Transverse colon (tissue), 4 donors: ENCODE measurements at regions not wholly inside any gene's neighbourhood (a gene's known extent, or its start where the extent isn't known, plus 50 kb on each side); places are given as distances from the start of the nearest gene placed in this dataset.

Experiments
- POLR2AphosphoS5 ChIP-seq, 3 donors: sonication (generic); formaldehyde crosslinking; IDR thresholded peaks; one replicate each; pipeline ENCODE4 v1.6.1; 2016; ENCODE audit warnings: antibody characterized with exemption in 3 of 3
- TF ChIP-seq, protein P1 (sequence below), 5 experiments: fragments of 200-600 bp in 3 of 5; fragments of 450-650 bp in 2 of 5; sonication (generic) in 3 of 5; IDR thresholded peaks; 1 replicate in 2 of 5; 2 replicates in 3 of 5; pipeline ENCODE4 v1.5.1; 2016 to 2017; ENCODE audit warnings: antibody characterized with exemption in 5 of 5, inconsistent platforms in 3 of 5, mild to moderate bottlenecking in 2 of 5, moderate library complexity in 1 of 5

- TF ChIP-seq, protein P1, sequence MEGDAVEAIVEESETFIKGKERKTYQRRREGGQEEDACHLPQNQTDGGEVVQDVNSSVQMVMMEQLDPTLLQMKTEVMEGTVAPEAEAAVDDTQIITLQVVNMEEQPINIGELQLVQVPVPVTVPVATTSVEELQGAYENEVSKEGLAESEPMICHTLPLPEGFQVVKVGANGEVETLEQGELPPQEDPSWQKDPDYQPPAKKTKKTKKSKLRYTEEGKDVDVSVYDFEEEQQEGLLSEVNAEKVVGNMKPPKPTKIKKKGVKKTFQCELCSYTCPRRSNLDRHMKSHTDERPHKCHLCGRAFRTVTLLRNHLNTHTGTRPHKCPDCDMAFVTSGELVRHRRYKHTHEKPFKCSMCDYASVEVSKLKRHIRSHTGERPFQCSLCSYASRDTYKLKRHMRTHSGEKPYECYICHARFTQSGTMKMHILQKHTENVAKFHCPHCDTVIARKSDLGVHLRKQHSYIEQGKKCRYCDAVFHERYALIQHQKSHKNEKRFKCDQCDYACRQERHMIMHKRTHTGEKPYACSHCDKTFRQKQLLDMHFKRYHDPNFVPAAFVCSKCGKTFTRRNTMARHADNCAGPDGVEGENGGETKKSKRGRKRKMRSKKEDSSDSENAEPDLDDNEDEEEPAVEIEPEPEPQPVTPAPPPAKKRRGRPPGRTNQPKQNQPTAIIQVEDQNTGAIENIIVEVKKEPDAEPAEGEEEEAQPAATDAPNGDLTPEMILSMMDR (IDR thresholded peaks at IDR 0.05): no peak
- TF ChIP-seq POLR2AphosphoS5 (IDR thresholded peaks at IDR 0.05): no peak
Observed at GRCh38 chr18:2102022-2102421, 469.3 kb downstream of the METTL4 start.
